Keratinocyte (primary cell): ENCODE measurements at regions not wholly inside any gene's neighbourhood (a gene's known extent, or its start where the extent isn't known, plus 50 kb on each side); places are given as distances from the start of the nearest gene placed in this dataset.

Source experiments
- DNase-seq: peaks from one replicate; pipeline ENCODE4 v3.0.0-alpha.2; 2011; ENCODE audit warnings: low read depth, missing footprints, low spot score
- FAIRE-seq: peaks from 2 replicates; lab custom pipeline; 2011; peaks lifted over from hg19 to GRCh38; lab: Jason Lieb, UNC
- H2AFZ ChIP-seq: 2 replicates; pipeline ENCODE4 v1.6.0; 2012; ENCODE audit warnings: low read length, control low read depth, inconsistent platforms; ENCODE audit not compliant: control insufficient read depth
- H3K27ac ChIP-seq: 2 replicates; pipeline ENCODE4 v1.5.1; 2011; ENCODE audit warnings: low read length; ENCODE audit not compliant: control insufficient read depth, insufficient read depth
- H3K27me3 ChIP-seq: 3 replicates; pipeline ENCODE4 v1.6.0; 2011; ENCODE audit warnings: low read length; ENCODE audit not compliant: control insufficient read depth, insufficient read depth; ENCODE audit errors: extremely low read depth
- H3K36me3 ChIP-seq, 2 experiments: 2 replicates in 1 of 2; 3 replicates in 1 of 2; pipeline ENCODE4 v1.5.1; 2011; ENCODE audit warnings: low read length in 2 of 2, mild to moderate bottlenecking in 1 of 2; ENCODE audit not compliant: control insufficient read depth in 2 of 2, insufficient read depth in 2 of 2; ENCODE audit errors: extremely low read depth in 1 of 2
- H3K4me1 ChIP-seq: 3 replicates; pipeline ENCODE4 v1.5.1; 2011; ENCODE audit warnings: low read length; ENCODE audit not compliant: control insufficient read depth, insufficient read depth; ENCODE audit errors: extremely low read depth
- H3K4me2 ChIP-seq: 3 replicates; pipeline ENCODE4 v1.6.0; 2011; ENCODE audit warnings: low read depth, low read length; ENCODE audit not compliant: control insufficient read depth, insufficient read depth; ENCODE audit errors: extremely low read depth
- H3K4me3 ChIP-seq, 3 experiments: fragments of 200-600 bp in 1 of 3; sonication (generic) in 1 of 3; 2 replicates in 2 of 3; 3 replicates in 1 of 3; pipeline ENCODE4 v1.5.1; 2011 to 2016; ENCODE audit warnings: low read length in 3 of 3, mild to moderate bottlenecking in 3 of 3, control low read depth in 2 of 3, inconsistent platforms in 1 of 3, low read depth in 1 of 3, mixed read lengths in 1 of 3, mixed run types in 1 of 3, moderate library complexity in 1 of 3; ENCODE audit not compliant: control insufficient read depth in 2 of 3, insufficient read depth in 2 of 3; ENCODE audit errors: extremely low read depth in 1 of 3
- H3K79me2 ChIP-seq: 2 replicates; pipeline ENCODE4 v1.6.0; 2012; ENCODE audit warnings: low read length; ENCODE audit not compliant: control insufficient read depth, insufficient read depth
- H3K9ac ChIP-seq: 3 replicates; pipeline ENCODE4 v1.6.0; 2011; ENCODE audit warnings: low read length; ENCODE audit not compliant: control insufficient read depth, insufficient read depth; ENCODE audit errors: extremely low read depth
- H3K9me1 ChIP-seq: 3 replicates; pipeline ENCODE4 v1.6.0; 2011; ENCODE audit warnings: low read length; ENCODE audit not compliant: control insufficient read depth, insufficient read depth; ENCODE audit errors: extremely low read depth
- H3K9me3 ChIP-seq: 2 replicates; pipeline ENCODE4 v1.5.1; 2012; ENCODE audit warnings: low read depth, low read length; ENCODE audit not compliant: control insufficient read depth
- H4K20me1 ChIP-seq: 3 replicates; pipeline ENCODE4 v1.6.0; 2011; ENCODE audit warnings: low read length; ENCODE audit not compliant: control insufficient read depth, insufficient read depth; ENCODE audit errors: extremely low read depth
- EZH2 ChIP-seq: IDR thresholded peaks from one replicate; pipeline ENCODE4 v1.6.1; 2012; ENCODE audit warnings: inconsistent platforms, mild to moderate bottlenecking, low read length, moderate library complexity
- dilution Hi-C: fragments of 300-500 bp; cut with MboI; formaldehyde crosslinking; loops from one replicate; pipeline ENCODE4 v1.7.0; 2020; ENCODE audit warnings: low sequenced_read_pairs; ENCODE audit not compliant: extremely low pct_ligation_motif_present
- TF ChIP-seq, protein P1 (sequence below), 3 experiments: IDR thresholded peaks in 1 of 3; conservative IDR thresholded peaks in 1 of 3; optimal IDR thresholded peaks in 1 of 3; 2 replicates in 2 of 3; 3 replicates in 1 of 3; pipeline versions ENCODE3 to v1.5.1; 2011; ENCODE audit warnings: low read length in 3 of 3, mild to moderate bottlenecking in 3 of 3, moderate library complexity in 2 of 3, control low read depth in 1 of 3, inconsistent platforms in 1 of 3; ENCODE audit not compliant: insufficient read depth in 2 of 3; ENCODE audit errors: extremely low read depth in 1 of 3

DNA sequence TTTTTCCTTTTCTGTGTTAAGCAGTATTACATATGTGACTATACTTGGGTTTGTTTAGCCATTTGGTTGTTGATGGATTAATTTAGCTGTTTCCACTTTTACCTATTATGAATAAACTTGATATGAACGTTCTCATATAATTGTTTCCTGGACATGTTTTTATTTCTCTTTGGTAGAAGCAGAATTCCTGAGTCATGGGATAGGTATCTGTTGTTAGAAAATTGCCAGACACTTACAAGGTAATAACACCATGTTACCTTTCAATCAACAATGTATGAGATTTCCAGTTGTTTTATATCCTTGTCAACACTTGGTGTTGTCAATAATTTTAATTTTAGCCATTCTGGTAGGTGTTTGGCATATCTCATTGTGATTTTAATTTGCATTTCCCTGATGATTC, 475.4 kb downstream of the IGSF11 start:
- Histone ChIP-seq H3K9ac (no peak overlapping the region), H3K4me1 (no peaks in the 10 kb centered on the region), H3K27ac (no peak overlapping the region), H3K36me3 (no peaks in the 10 kb centered on the region), H2AFZ (no peak overlapping the region), H3K27me3 (no peaks in the 10 kb centered on the region), H3K9me3 (no peaks in the 10 kb centered on the region), H3K4me2 (no peak overlapping the region), H3K4me3 (no peak overlapping the region), H4K20me1 (no peaks in the 10 kb centered on the region), H3K9me1 (no peaks in the 10 kb centered on the region), H3K79me2 (no peaks in the 10 kb centered on the region)
- TF ChIP-seq EZH2 = no peak
- TF ChIP-seq, protein P1, sequence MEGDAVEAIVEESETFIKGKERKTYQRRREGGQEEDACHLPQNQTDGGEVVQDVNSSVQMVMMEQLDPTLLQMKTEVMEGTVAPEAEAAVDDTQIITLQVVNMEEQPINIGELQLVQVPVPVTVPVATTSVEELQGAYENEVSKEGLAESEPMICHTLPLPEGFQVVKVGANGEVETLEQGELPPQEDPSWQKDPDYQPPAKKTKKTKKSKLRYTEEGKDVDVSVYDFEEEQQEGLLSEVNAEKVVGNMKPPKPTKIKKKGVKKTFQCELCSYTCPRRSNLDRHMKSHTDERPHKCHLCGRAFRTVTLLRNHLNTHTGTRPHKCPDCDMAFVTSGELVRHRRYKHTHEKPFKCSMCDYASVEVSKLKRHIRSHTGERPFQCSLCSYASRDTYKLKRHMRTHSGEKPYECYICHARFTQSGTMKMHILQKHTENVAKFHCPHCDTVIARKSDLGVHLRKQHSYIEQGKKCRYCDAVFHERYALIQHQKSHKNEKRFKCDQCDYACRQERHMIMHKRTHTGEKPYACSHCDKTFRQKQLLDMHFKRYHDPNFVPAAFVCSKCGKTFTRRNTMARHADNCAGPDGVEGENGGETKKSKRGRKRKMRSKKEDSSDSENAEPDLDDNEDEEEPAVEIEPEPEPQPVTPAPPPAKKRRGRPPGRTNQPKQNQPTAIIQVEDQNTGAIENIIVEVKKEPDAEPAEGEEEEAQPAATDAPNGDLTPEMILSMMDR (optimal IDR thresholded peaks at IDR 0.05 in 1 of 3, IDR thresholded peaks at IDR 0.05 in 1 of 3, conservative IDR thresholded peaks at IDR 0.05 in 1 of 3; ENCODE audit: extremely low read depth in 1 of 3, insufficient read depth in 2 of 3, low read length in 3 of 3) = no peak
- FAIRE-seq (no peak), DNase-seq (no peak)
- dilution Hi-C loops = no loop called here

DNA sequence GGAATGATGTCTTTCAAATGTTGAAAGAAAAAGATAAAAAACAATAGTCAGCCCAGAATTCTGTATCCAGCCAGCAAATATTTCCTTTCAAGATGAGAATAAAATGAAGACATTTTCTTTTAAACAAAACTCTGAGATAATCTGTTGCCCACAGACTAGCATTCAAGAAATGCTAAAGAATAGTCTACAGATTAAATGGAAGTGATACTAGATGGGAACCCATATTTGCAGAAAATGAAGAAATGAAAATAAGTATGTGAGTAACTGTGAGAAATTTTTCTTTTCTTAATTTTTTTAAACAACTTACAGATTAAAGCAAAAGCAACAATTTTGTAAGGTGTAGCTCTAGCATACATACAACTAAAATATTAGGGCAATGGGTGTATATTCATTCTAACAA, 469.8 kb downstream of the IGSF11 start:
- no peaks in the 10 kb centered on the region for H3K9me3 ChIP-seq
- no peaks in the 10 kb centered on the region for H3K36me3 ChIP-seq
- no peak overlapping the region for H2AFZ ChIP-seq
- no peak overlapping the region for H3K9ac ChIP-seq
- no peak for FAIRE-seq
- no peaks in the 10 kb centered on the region for H3K27me3 ChIP-seq
- H3K4me1 ChIP-seq = no peaks in the 10 kb centered on the region
- dilution Hi-C loops = no loop called here
- no peak overlapping the region for H3K4me2 ChIP-seq
- no peak for DNase-seq
- H4K20me1 ChIP-seq = no peaks in the 10 kb centered on the region
- TF ChIP-seq EZH2 = no peak
- TF ChIP-seq, protein P1 (optimal IDR thresholded peaks at IDR 0.05 in 1 of 3, IDR thresholded peaks at IDR 0.05 in 1 of 3, conservative IDR thresholded peaks at IDR 0.05 in 1 of 3; ENCODE audit: extremely low read depth in 1 of 3, insufficient read depth in 2 of 3, low read length in 3 of 3) = no peak
- no peaks in the 10 kb centered on the region for H3K79me2 ChIP-seq
- no peak overlapping the region for H3K27ac ChIP-seq
- no peak overlapping the region for H3K4me3 ChIP-seq
- H3K9me1 ChIP-seq = no peaks in the 10 kb centered on the region
